Adrenal gland (tissue), 9 donors: ENCODE measurements at regions not wholly inside any gene's neighbourhood (a gene's known extent, or its start where the extent isn't known, plus 50 kb on each side); places are given as distances from the start of the nearest gene placed in this dataset.
"Not testable (repeated sequence)": the region's sequence is repeated elsewhere in the genome, so short reads cannot be mapped to it uniquely, and the experiment has no call there.

Source experiments
- DNase-seq, 7 donors: peaks; one replicate each; pipeline ENCODE4 v3.0.0-alpha.2; 2019 to 2020
- H3K27ac ChIP-seq, 5 donors: fragments of 200-600 bp; sonication (generic) in 4 of 5; 1 replicate in 3 of 5; 2 replicates in 2 of 5; pipeline versions ENCODE4 v1.5.1 to v1.8.0; 2016 to 2020; ENCODE audit warnings: mild to moderate bottlenecking in 1 of 5
- H3K27me3 ChIP-seq: fragments of 200-600 bp; 2 replicates; pipeline ENCODE4 v1.8.0; 2021
- H3K36me3 ChIP-seq, 2 donors: fragments of 200-600 bp; replicated peaks in 1 of 2; 1 replicate in 1 of 2; 2 replicates in 1 of 2; pipeline versions ENCODE4 v1.5.1 to v1.8.0; 2018 to 2022
- H3K4me1 ChIP-seq, 2 donors: fragments of 200-600 bp; replicated peaks in 1 of 2; 1 replicate in 1 of 2; 2 replicates in 1 of 2; pipeline versions ENCODE4 v1.5.1 to v1.8.0; 2018 to 2021
- H3K4me3 ChIP-seq, 4 donors: fragments of 200-600 bp; sonication (generic) in 3 of 4; one replicate each; pipeline ENCODE4 v1.5.1; 2016 to 2018
- H3K9me3 ChIP-seq, 3 donors: fragments of 200-600 bp; sonication (generic) in 1 of 3; replicated peaks in 1 of 3; 1 replicate in 2 of 3; 2 replicates in 1 of 3; pipeline versions ENCODE4 v1.5.1 to v1.8.0; 2016 to 2021
- POLR2A ChIP-seq, 2 donors: fragments of 450-650 bp; IDR thresholded peaks; one replicate each; pipeline ENCODE4 v1.6.1; 2017; ENCODE audit warnings: antibody characterized with exemption in 2 of 2, mild to moderate bottlenecking in 2 of 2, moderate library complexity in 1 of 2
- WGBS, 4 donors: extraction: QIAGEN DNeasy Blood & Tissue Kit in 2 of 4; methylation state at CpG; one replicate each; pipeline versions ENCODE4 v1.1.5 to v1.1.7; 2013 to 2017; 5-methylcytosine and 5-hydroxymethylcytosine counted together
- intact Hi-C, 2 donors: fragments of 100-400 bp; cut with DNase I; formaldehyde crosslinking; loops; one replicate each; pipeline versions ENCODE4 v1.14.1 to v1.15.0; 2022 to 2023
- TF ChIP-seq, protein P1 (sequence below), 6 experiments: fragments of 450-650 bp in 4 of 6; fragments of 200-600 bp in 2 of 6; sonication (generic) in 1 of 6; IDR thresholded peaks; 1 replicate in 5 of 6; 2 replicates in 1 of 6; pipeline versions ENCODE4 v1.5.1 to v1.8.0; 2016 to 2021; ENCODE audit warnings: antibody characterized with exemption in 6 of 6, mild to moderate bottlenecking in 2 of 6, moderate library complexity in 1 of 6
- donor health status: healthy with polysubstance abuse.
- donor health status: Bipolar disorder and iron deficiency.
- donor health status: DM: yes; HTN: yes; CAD: no.
- donor health status: DM: no; HTN: no; CAD: no.
- donor health status: DM: no; HTN: no; CAD: no.

DNA sequence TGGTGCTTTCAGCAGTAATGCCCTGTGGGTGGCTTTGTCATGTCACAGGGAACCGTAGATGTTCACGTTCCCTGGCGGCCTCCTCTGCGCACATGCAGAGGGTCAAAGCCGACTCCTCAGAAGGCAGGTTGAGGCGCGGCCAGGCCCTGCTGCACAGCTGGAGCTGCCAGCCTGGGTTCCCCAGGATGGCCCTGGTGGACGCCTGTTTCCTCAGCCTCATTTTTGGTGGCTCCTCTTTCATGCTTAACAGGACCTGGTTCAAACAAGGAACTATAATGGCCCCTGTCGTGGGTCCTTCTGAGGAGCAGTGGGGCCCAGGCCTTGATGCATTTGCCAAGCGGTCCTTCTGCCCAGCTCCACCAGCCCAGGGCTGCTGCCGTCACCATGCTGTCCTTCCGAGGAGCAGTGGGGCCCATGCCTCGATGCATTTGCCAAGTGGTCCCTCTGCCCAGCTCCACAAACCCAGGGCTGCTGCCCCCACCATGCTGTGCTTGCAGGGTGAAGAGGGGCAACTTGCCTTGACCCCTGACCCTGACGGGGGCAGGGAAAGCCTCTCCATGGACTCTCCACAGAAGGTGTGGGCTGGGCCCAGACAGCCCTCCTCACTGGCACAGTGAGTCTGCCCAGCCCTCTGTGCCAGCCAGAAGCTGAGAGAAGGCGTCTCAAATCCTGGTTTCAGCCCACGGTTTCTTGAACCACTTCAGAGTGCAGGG, 338.2 kb downstream of the TCERG1L start:
- Histone ChIP-seq H3K27me3 (no peaks in the 10 kb centered on the region), H3K36me3 (no peaks in the 10 kb centered on the region), H3K4me3 (no peak overlapping the region), H3K9me3 (no peaks in the 10 kb centered on the region), H3K27ac (no peak overlapping the region), H3K4me1 (no peaks in the 10 kb centered on the region)
- WGBS, 4 donors, result 79 to 91% (median 84%) methylated on average over 9 to 16 of the region's 16 CpGs
- TF ChIP-seq POLR2A (IDR thresholded peaks at IDR 0.05), result no peak
- TF ChIP-seq, protein P1, sequence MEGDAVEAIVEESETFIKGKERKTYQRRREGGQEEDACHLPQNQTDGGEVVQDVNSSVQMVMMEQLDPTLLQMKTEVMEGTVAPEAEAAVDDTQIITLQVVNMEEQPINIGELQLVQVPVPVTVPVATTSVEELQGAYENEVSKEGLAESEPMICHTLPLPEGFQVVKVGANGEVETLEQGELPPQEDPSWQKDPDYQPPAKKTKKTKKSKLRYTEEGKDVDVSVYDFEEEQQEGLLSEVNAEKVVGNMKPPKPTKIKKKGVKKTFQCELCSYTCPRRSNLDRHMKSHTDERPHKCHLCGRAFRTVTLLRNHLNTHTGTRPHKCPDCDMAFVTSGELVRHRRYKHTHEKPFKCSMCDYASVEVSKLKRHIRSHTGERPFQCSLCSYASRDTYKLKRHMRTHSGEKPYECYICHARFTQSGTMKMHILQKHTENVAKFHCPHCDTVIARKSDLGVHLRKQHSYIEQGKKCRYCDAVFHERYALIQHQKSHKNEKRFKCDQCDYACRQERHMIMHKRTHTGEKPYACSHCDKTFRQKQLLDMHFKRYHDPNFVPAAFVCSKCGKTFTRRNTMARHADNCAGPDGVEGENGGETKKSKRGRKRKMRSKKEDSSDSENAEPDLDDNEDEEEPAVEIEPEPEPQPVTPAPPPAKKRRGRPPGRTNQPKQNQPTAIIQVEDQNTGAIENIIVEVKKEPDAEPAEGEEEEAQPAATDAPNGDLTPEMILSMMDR (IDR thresholded peaks at IDR 0.05), result no peak
- intact Hi-C loops, result no loop called here
- DNase-seq, result peak in 1 of 7 donors; percentile 20

DNA sequence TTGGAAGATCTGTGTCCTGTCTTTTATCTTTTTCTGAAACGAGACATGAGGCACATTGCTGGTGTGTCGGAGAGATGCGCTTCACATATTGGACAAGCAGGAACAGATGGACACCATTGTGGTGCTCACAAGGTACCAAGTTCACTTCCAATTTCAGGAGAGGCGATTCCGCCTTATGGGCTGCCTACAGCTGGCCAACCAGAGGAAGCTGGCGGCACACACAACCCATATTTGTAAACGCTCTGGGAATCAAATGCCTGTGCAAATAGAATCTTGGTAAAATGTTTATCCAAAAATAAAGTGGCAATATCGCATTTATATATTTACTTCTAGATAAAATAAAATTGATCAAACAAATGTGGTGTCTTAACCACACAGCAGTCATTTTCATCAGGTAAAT, 337.4 kb downstream of the TCERG1L start:
- TF ChIP-seq, protein P1 (IDR thresholded peaks at IDR 0.05), result no peak
- TF ChIP-seq POLR2A (IDR thresholded peaks at IDR 0.05), result no peak
- intact Hi-C loops, result no loop called here
- no peak overlapping the region for H3K4me3 ChIP-seq
- DNase-seq, result peak in 1 of 7 donors; percentile 20
- H3K27me3 ChIP-seq, result no peaks in the 10 kb centered on the region
- no peaks in the 10 kb centered on the region for H3K9me3 ChIP-seq
- H3K36me3 ChIP-seq, result no peaks in the 10 kb centered on the region
- no peak overlapping the region for H3K27ac ChIP-seq
- no peaks in the 10 kb centered on the region for H3K4me1 ChIP-seq
- WGBS, 4 donors, result 85 to 89% (median 87%) methylated on average over 8 of the region's 8 CpGs

DNA sequence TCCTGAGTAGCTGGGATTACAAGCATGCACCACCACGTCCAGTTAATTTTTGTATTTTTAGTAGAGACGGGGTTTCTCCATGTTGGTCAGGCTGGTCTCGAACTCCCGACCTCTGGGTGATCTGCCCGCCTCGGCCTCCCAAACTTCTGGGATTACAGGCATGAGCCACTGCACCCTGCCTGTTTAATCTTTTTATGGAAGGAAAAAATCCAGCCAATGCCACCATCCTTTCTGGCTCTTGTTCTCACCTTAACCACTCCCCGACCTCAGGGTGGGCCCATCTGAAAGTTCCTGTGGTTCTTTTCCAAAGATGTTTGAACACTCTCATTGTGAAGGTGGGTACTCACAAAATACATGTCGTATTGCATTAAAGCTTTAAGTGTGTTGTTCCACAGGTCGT, 336.2 kb downstream of the TCERG1L start:
- H3K4me3 ChIP-seq, H3K27me3 ChIP-seq, H3K27ac ChIP-seq, intact Hi-C loops, H3K4me1 ChIP-seq, H3K36me3 ChIP-seq, H3K9me3 ChIP-seq: not testable (repeated sequence)
- peak in 1 of 7 donors; percentile 15 for DNase-seq
- 80 to 87% (median 84%) methylated on average over 9 of the region's 9 CpGs for WGBS, 4 donors

DNA sequence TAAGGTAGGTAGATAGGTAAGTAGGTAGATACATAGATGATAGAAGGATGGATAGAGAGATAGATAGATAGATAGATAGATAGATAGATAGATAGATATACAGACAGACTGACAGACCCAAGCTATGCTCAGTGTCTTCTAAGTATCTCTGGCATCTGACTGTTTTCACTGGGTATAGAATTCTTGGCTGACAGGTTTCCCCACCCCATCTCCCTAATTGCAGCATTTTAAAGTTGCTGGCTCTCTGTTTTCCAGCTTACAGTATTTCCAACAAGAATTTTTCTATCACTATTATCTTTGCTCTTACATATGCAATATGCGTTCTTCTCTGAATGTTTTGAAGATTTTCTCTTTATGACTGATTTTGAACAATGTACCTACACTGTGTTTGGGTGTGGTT, 328.7 kb downstream of the TCERG1L start:
- no peaks in the 10 kb centered on the region for H3K27me3 ChIP-seq
- no peaks in the 10 kb centered on the region for H3K9me3 ChIP-seq
- no peak for TF ChIP-seq POLR2A (IDR thresholded peaks at IDR 0.05)
- TF ChIP-seq, protein P1 (IDR thresholded peaks at IDR 0.05), result no peak
- no peaks in the 10 kb centered on the region for H3K36me3 ChIP-seq
- 93 to 96% (median 95%) methylated on average over 1 of the region's 1 CpG for WGBS, 4 donors
- H3K27ac ChIP-seq, result no peak overlapping the region
- DNase-seq, result no peak
- H3K4me1 ChIP-seq, result no peaks in the 10 kb centered on the region
- intact Hi-C loops, result no loop called here
- H3K4me3 ChIP-seq, result no peak overlapping the region

DNA sequence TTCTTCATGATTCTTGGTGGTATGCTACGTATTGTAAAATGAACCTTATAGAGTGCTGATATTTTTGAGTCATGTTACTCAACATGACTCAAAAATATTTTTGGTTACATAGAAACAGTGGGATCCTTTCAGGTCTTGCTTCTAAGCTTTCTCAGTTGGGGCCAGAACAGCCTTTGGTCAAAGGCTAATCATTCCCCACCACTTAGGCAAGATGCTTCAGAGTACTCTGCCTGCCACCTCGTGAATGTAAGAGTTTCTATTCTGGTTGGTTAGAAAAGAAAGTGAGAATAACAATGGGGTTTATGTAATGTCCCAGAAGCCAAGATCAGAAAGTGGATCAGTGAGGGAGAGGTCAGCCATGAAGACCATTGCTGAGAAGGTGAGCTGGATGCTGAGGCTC, 327.8 kb downstream of the TCERG1L start:
- no peak overlapping the region for H3K27ac ChIP-seq
- WGBS, 4 donors, result 67 to 86% (median 69%) methylated on average over 2 of the region's 2 CpGs
- H3K4me1 ChIP-seq, result no peaks in the 10 kb centered on the region
- H3K36me3 ChIP-seq, result no peaks in the 10 kb centered on the region
- no peak for DNase-seq
- no peaks in the 10 kb centered on the region for H3K27me3 ChIP-seq
- H3K4me3 ChIP-seq, result no peak overlapping the region
- intact Hi-C loops, result no loop called here
- no peaks in the 10 kb centered on the region for H3K9me3 ChIP-seq
- TF ChIP-seq, protein P1 (IDR thresholded peaks at IDR 0.05), result no peak
- TF ChIP-seq POLR2A (IDR thresholded peaks at IDR 0.05), result no peak
